ENCODE measurements at regions not wholly inside any gene's neighbourhood (a gene's known extent, or its start where the extent isn't known, plus 50 kb on each side); places are given as distances from the start of the nearest gene placed in this dataset.

DNA sequence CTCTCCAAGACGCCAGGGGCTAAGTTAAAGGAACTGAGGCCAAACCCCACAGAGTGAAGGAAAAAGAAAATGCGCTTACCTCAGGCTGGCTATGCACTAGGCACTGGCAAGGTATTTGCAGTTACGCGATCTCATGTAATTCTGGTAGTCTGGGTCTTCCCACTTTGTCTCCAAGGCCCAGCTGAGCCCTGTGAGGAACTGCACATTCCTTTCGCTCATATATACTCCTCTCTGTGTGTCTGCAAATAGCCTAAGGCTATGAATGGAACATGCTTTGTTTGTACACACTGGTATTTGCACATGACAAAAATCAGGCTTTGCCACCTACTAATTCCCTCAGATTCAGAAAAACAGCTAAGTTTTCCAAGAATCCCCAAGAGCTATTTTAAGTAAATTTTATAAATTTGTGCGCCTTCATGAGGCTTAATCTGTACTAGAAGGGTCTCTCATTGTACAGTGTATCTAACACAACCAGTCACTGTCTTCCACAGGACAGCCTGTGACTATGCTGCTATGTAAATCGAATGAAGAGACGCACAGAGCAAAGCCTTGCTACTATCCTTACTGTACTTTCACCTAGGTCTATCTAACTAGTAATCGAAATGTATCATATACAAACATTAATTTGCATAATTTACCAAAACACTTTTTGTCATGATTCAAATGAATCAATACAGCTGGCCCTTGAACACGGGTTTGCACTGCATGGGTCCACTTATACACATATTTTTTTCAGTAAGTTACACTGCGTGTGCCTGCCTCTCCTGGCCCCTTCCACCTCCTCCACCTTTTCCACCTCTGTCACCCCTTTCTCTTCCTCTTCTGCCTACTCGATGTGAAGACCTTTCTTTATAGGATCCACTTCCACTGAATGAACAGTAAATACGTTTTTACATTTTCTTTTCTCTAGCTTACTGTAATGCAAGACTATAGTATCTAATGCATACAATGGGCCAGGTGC, 87.0 kb downstream of the SIPA1L2 start:
- in situ Hi-C loops (cut with HindIII; ENCODE audit: low pct_unique_long_range_greater_than_20kb, low sequenced_read_pairs) (no loop called here), intact Hi-C loops (cut with micrococcal nuclease; ENCODE audit: unreplicated experiment) (no loop called here)
- H3K36me3 ChIP-seq (ENCODE audit: control insufficient read depth, insufficient read depth, low read length): no peaks in the 10 kb centered on the region
- no peak overlapping the region for H3K27ac ChIP-seq (ENCODE audit: low read length)
- ChIA-PET POLR2A (interaction anchor here (0.6 kb wide), 1 partner anchor 751 kb away, joined by 3 read pairs; no protein-coding TSS in a partner anchor), CTCF (no interaction called here)
- peaks cover 15% of the 10 kb centered on the region for H3K4me1 ChIP-seq (ENCODE audit: control insufficient read depth, insufficient read depth, low read length)
- no peak overlapping the region for H3K4me3 ChIP-seq (ENCODE audit: low read depth in 2 of 2, low read length in 2 of 2)
- DNase-seq (ENCODE audit: low read depth, low spot score) (no peak), ATAC-seq (no peak)
- no peaks in the 10 kb centered on the region for H3K27me3 ChIP-seq (ENCODE audit: control insufficient read depth, insufficient read depth, low read length)
- no peaks in the 10 kb centered on the region for H3K9me3 ChIP-seq (ENCODE audit: control insufficient read depth, insufficient read depth, low read depth, low read length)
- TF ChIP-seq, protein P1, sequence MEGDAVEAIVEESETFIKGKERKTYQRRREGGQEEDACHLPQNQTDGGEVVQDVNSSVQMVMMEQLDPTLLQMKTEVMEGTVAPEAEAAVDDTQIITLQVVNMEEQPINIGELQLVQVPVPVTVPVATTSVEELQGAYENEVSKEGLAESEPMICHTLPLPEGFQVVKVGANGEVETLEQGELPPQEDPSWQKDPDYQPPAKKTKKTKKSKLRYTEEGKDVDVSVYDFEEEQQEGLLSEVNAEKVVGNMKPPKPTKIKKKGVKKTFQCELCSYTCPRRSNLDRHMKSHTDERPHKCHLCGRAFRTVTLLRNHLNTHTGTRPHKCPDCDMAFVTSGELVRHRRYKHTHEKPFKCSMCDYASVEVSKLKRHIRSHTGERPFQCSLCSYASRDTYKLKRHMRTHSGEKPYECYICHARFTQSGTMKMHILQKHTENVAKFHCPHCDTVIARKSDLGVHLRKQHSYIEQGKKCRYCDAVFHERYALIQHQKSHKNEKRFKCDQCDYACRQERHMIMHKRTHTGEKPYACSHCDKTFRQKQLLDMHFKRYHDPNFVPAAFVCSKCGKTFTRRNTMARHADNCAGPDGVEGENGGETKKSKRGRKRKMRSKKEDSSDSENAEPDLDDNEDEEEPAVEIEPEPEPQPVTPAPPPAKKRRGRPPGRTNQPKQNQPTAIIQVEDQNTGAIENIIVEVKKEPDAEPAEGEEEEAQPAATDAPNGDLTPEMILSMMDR (IDR thresholded peaks at IDR 0.05): no peak
- TF ChIP-seq, protein P2, sequence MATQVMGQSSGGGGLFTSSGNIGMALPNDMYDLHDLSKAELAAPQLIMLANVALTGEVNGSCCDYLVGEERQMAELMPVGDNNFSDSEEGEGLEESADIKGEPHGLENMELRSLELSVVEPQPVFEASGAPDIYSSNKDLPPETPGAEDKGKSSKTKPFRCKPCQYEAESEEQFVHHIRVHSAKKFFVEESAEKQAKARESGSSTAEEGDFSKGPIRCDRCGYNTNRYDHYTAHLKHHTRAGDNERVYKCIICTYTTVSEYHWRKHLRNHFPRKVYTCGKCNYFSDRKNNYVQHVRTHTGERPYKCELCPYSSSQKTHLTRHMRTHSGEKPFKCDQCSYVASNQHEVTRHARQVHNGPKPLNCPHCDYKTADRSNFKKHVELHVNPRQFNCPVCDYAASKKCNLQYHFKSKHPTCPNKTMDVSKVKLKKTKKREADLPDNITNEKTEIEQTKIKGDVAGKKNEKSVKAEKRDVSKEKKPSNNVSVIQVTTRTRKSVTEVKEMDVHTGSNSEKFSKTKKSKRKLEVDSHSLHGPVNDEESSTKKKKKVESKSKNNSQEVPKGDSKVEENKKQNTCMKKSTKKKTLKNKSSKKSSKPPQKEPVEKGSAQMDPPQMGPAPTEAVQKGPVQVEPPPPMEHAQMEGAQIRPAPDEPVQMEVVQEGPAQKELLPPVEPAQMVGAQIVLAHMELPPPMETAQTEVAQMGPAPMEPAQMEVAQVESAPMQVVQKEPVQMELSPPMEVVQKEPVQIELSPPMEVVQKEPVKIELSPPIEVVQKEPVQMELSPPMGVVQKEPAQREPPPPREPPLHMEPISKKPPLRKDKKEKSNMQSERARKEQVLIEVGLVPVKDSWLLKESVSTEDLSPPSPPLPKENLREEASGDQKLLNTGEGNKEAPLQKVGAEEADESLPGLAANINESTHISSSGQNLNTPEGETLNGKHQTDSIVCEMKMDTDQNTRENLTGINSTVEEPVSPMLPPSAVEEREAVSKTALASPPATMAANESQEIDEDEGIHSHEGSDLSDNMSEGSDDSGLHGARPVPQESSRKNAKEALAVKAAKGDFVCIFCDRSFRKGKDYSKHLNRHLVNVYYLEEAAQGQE (IDR thresholded peaks at IDR 0.05; ENCODE audit: insufficient read depth in 1 of 2, low read depth in 2 of 2, low read length in 1 of 2): no peak
- no peak for TF ChIP-seq POLR2AphosphoS5 (IDR thresholded peaks at IDR 0.05; ENCODE audit: low read depth, low read length)
- no peak for TF ChIP-seq SIN3A (IDR thresholded peaks at IDR 0.05; ENCODE audit: borderline replicate concordance, insufficient read depth, low read depth, low read length)
- TF ChIP-seq TCF7L2 (IDR thresholded peaks at IDR 0.05; ENCODE audit: low read depth, low read length): no peak
- no TSS peak for BruUV-seq (replicated peaks)

DNA sequence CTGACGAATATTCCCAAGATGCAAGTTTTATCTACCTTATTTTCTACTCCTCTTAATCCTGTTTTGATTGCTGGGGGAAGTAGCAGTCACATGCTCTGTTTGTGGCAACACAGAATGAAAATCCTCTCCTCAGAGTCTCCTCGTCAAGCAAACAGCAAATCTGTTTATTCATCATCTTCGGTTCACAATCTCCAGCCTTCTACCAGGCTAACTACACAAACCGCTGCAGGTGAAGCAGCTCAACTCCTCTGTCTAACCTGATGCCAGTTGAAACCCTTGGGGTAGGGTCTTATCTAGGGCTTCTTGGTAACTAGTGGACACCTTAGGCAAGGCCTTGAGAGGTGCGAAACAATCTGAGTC, 91.0 kb downstream of the SIPA1L2 start:
- Histone ChIP-seq H3K4me3 (ENCODE audit: low read depth in 2 of 2, low read length in 2 of 2) (no peak overlapping the region), H3K9me3 (ENCODE audit: control insufficient read depth, insufficient read depth, low read depth, low read length) (no peaks in the 10 kb centered on the region), H3K27ac (ENCODE audit: low read length) (peak overlapping the region; percentile 68), H3K36me3 (ENCODE audit: control insufficient read depth, insufficient read depth, low read length) (no peaks in the 10 kb centered on the region), H3K27me3 (ENCODE audit: control insufficient read depth, insufficient read depth, low read length) (no peaks in the 10 kb centered on the region), H3K4me1 (ENCODE audit: control insufficient read depth, insufficient read depth, low read length) (peaks cover 20% of the 10 kb centered on the region)
- no peak for DNase-seq (ENCODE audit: low read depth, low spot score)
- ChIA-PET CTCF (no interaction called here), POLR2A (no interaction called here)
- BruUV-seq (replicated peaks): no TSS peak
- TF ChIP-seq TCF7L2 (IDR thresholded peaks at IDR 0.05; ENCODE audit: low read depth, low read length): no peak
- TF ChIP-seq, protein P2 (IDR thresholded peaks at IDR 0.05; ENCODE audit: insufficient read depth in 1 of 2, low read depth in 2 of 2, low read length in 1 of 2): no peak
- TF ChIP-seq, protein P1 (IDR thresholded peaks at IDR 0.05): 0 out of 2 replicates have a peak, but pooled peaks have one; percentile 6
- TF ChIP-seq POLR2AphosphoS5 (IDR thresholded peaks at IDR 0.05; ENCODE audit: low read depth, low read length): no peak
- no peak for TF ChIP-seq SIN3A (IDR thresholded peaks at IDR 0.05; ENCODE audit: borderline replicate concordance, insufficient read depth, low read depth, low read length)
- no peak for ATAC-seq
- intact Hi-C loops (cut with micrococcal nuclease; ENCODE audit: unreplicated experiment) (no loop called here), in situ Hi-C loops (cut with HindIII; ENCODE audit: low pct_unique_long_range_greater_than_20kb, low sequenced_read_pairs) (no loop called here)
